Thyroid gland (tissue), 4 donors: ENCODE measurements at regions not wholly inside any gene's neighbourhood (a gene's known extent, or its start where the extent isn't known, plus 50 kb on each side); places are given as distances from the start of the nearest gene placed in this dataset.

Experiments used
- DNase-seq, 2 donors: peaks; one replicate each; pipeline ENCODE4 v3.0.0-alpha.2; 2019
- H3K27ac ChIP-seq, 3 donors: fragments of 200-600 bp; sonication (generic); 1 replicate in 2 of 3; 2 replicates in 1 of 3; pipeline ENCODE4 v1.5.1; 2016 to 2019; ENCODE audit warnings: mild to moderate bottlenecking in 1 of 3, moderate library complexity in 1 of 3
- H3K27me3 ChIP-seq: fragments of 200-600 bp; sonication (generic); one replicate; pipeline ENCODE4 v1.5.1; 2019
- H3K36me3 ChIP-seq, 2 donors: fragments of 200-600 bp; sonication (generic); one replicate each; pipeline ENCODE4 v1.5.1; 2016 to 2019
- H3K4me1 ChIP-seq, 2 donors: fragments of 200-600 bp; sonication (generic); one replicate each; pipeline ENCODE4 v1.5.1; 2017 to 2019
- H3K4me3 ChIP-seq, 3 donors: fragments of 200-600 bp; sonication (generic); replicated peaks in 1 of 3; 1 replicate in 2 of 3; 2 replicates in 1 of 3; pipeline ENCODE4 v1.5.1; 2016; ENCODE audit warnings: mild to moderate bottlenecking in 1 of 3
- H3K9me3 ChIP-seq: fragments of 200-600 bp; sonication (generic); one replicate; pipeline ENCODE4 v1.5.1; 2017
- POLR2A ChIP-seq, 2 donors: fragments of 450-650 bp; IDR thresholded peaks; one replicate each; pipeline ENCODE4 v1.6.1; 2017; ENCODE audit warnings: antibody characterized with exemption in 2 of 2, mild to moderate bottlenecking in 2 of 2, moderate library complexity in 1 of 2
- WGBS, 2 donors: methylation state at CpG; one replicate each; pipeline ENCODE4 v1.1.5; 2017; 5-methylcytosine and 5-hydroxymethylcytosine counted together
- intact Hi-C: fragments of 100-400 bp; cut with DNase I; formaldehyde crosslinking; loops from one replicate; pipeline ENCODE4 v1.15.1; 2023
- TF ChIP-seq, protein P1 (sequence below), 6 experiments: fragments of 200-600 bp in 3 of 6; fragments of 450-650 bp in 3 of 6; sonication (generic) in 3 of 6; IDR thresholded peaks; one replicate each; pipeline ENCODE4 v1.5.1; 2016 to 2019; ENCODE audit warnings: antibody characterized with exemption in 6 of 6, mild to moderate bottlenecking in 2 of 6, inconsistent platforms in 1 of 6, moderate library complexity in 1 of 6

DNA sequence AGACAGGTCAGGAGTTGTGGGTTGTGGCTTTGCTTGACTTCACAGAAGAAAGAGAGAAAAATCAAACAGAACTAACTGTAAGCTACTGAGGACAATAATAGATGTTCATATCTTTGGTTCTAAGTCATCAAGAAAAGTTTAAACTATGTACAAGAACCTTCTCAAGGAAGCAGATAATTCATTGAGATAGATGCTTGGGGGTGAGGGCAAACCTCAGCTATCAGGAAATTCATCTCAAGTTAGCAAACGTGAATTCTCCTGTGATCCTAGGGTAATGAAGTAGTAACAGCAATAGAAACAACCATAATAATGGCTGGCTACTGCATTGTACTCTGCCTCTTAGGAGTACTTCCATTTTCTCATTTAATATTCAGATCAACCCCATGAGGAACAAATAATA is 506.2 kb downstream of the PLPP3 start:
- Histone ChIP-seq H3K9me3 (no peaks in the 10 kb centered on the region), H3K4me1 (peaks cover 25 to 28% of the 10 kb centered on the region in 2 donors), H3K27ac (peak overlapping the region in 2 of 3 donors; percentile 60 to 63), H3K4me3 (no peak overlapping the region), H3K36me3 (no peaks in the 10 kb centered on the region), H3K27me3 (no peaks in the 10 kb centered on the region)
- intact Hi-C loops: no loop called here
- WGBS, 2 donors: 76 to 78% methylated on average over 1 of the region's 1 CpG
- TF ChIP-seq, protein P1, sequence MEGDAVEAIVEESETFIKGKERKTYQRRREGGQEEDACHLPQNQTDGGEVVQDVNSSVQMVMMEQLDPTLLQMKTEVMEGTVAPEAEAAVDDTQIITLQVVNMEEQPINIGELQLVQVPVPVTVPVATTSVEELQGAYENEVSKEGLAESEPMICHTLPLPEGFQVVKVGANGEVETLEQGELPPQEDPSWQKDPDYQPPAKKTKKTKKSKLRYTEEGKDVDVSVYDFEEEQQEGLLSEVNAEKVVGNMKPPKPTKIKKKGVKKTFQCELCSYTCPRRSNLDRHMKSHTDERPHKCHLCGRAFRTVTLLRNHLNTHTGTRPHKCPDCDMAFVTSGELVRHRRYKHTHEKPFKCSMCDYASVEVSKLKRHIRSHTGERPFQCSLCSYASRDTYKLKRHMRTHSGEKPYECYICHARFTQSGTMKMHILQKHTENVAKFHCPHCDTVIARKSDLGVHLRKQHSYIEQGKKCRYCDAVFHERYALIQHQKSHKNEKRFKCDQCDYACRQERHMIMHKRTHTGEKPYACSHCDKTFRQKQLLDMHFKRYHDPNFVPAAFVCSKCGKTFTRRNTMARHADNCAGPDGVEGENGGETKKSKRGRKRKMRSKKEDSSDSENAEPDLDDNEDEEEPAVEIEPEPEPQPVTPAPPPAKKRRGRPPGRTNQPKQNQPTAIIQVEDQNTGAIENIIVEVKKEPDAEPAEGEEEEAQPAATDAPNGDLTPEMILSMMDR (IDR thresholded peaks at IDR 0.05): no peak
- TF ChIP-seq POLR2A (IDR thresholded peaks at IDR 0.05): no peak
- DNase-seq: no peak

DNA sequence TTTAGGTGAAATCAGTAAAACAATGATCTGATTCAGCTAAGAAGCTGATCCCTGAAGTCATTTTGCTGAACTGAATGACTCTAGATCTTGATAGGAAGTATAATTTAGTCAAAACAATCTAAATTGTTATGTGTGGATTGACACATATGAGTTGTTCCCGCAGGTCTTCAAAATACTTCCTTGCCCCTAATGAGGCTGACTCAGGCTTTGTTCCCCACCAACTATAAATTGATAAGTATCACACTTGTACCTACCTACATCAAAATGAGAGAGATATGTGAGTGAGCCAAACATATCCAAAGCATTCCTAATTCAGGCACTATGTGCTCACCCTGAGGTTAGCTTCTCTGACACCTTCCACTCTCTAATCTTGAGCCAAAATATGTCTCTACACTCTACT is 507.1 kb downstream of the PLPP3 start:
- 95 to 100% methylated on average over 1 of the region's 1 CpG for WGBS, 2 donors
- H3K4me1 ChIP-seq: peaks cover 25 to 28% of the 10 kb centered on the region in 2 donors
- no peaks in the 10 kb centered on the region for H3K9me3 ChIP-seq
- H3K27ac ChIP-seq: no peak overlapping the region
- intact Hi-C loops: no loop called here
- no peak for DNase-seq
- H3K27me3 ChIP-seq: no peaks in the 10 kb centered on the region
- no peak overlapping the region for H3K4me3 ChIP-seq
- H3K36me3 ChIP-seq: no peaks in the 10 kb centered on the region
- no peak for TF ChIP-seq POLR2A (IDR thresholded peaks at IDR 0.05)
- TF ChIP-seq, protein P1 (IDR thresholded peaks at IDR 0.05): no peak

DNA sequence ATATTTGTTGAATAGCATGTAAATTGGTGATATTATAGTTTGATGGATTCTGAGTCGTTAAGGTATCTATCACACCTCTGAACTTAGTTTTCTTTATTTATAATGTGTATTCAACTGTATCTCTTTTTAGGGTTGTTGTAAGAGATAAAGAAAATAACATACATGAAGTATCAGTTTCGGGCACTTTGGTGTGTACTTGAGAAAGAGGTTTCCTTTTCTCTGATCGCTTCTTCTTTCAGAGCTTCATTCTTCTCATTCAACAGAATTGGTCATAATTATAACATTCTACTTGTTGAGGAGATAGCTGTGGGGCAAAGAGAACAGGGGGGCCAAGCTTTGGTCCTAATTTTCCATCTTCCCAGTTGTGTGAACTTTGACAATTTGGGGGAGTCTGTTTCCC is 508.0 kb downstream of the PLPP3 start:
- 94 to 96% methylated on average over 3 of the region's 3 CpGs for WGBS, 2 donors
- peaks cover 25 to 28% of the 10 kb centered on the region in 2 donors for H3K4me1 ChIP-seq
- H3K27ac ChIP-seq: no peak overlapping the region
- intact Hi-C loops: no loop called here
- H3K36me3 ChIP-seq: no peaks in the 10 kb centered on the region
- H3K4me3 ChIP-seq: no peak overlapping the region
- no peak for DNase-seq
- H3K9me3 ChIP-seq: no peaks in the 10 kb centered on the region
- no peaks in the 10 kb centered on the region for H3K27me3 ChIP-seq
- TF ChIP-seq, protein P1 (IDR thresholded peaks at IDR 0.05): no peak
- TF ChIP-seq POLR2A (IDR thresholded peaks at IDR 0.05): no peak

DNA sequence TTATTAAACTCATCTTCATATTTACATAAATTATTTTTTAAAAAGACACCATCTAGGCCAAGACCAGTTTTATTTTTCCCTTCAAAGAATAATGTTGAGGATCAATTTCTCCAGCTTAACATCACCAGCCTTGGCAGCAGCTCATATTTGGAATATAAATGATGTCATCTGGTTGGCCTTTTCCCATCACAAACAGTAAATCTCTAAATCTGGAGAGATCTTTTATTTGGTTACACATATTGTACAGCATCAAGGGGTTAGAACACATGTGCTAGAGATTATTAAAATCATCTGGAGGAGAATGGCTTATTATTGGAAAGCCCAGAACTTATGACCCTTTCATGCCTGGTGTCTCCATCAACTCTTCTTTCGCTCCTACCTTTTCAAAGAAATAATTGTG is 508.8 kb downstream of the PLPP3 start:
- Histone ChIP-seq H3K4me3 (no peak overlapping the region), H3K4me1 (peaks cover 25 to 28% of the 10 kb centered on the region in 2 donors), H3K36me3 (no peaks in the 10 kb centered on the region), H3K27ac (no peak overlapping the region), H3K9me3 (no peaks in the 10 kb centered on the region), H3K27me3 (no peaks in the 10 kb centered on the region)
- intact Hi-C loops: no loop called here
- no peak for TF ChIP-seq POLR2A (IDR thresholded peaks at IDR 0.05)
- TF ChIP-seq, protein P1 (IDR thresholded peaks at IDR 0.05): no peak
- no peak for DNase-seq
- 86 to 91% methylated on average over 1 of the region's 1 CpG for WGBS, 2 donors

DNA sequence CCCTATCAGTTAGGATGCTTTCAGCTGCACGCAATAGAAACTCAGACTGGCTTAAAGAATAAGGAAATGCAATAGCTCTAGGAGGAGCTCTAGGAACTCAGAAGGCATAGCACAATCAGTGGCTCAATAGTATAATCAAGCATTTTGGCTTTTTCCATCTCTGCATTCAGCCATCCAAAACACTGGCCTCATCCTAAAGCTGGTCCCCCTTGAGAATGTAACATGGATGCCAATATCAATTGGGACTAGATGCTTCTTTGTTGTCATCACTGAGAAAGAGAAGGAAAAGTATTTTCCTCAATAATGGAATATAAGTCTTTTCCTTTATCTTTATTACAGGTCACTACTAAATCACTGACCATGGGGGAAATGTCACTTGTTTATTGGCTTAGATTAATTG is 509.5 kb downstream of the PLPP3 start:
- DNase-seq: no peak
- Histone ChIP-seq H3K4me3 (no peak overlapping the region), H3K36me3 (no peaks in the 10 kb centered on the region), H3K27ac (no peak overlapping the region), H3K4me1 (peaks cover 21 to 25% of the 10 kb centered on the region in 2 donors), H3K27me3 (no peaks in the 10 kb centered on the region), H3K9me3 (no peaks in the 10 kb centered on the region)
- 97% methylated on average over 1 of the region's 1 CpG for WGBS, 2 donors
- intact Hi-C loops: loop anchor here (10.0 kb wide), 1 partner anchor 505 kb away; the partner anchor contains the start of gene PLPP3
- no peak for TF ChIP-seq POLR2A (IDR thresholded peaks at IDR 0.05)
- TF ChIP-seq, protein P1 (IDR thresholded peaks at IDR 0.05): no peak
